GM19372 (cell line): ENCODE measurements at regions not wholly inside any gene's neighbourhood (a gene's known extent, or its start where the extent isn't known, plus 50 kb on each side); places are given as distances from the start of the nearest gene placed in this dataset.
"Not testable (repeated sequence)": the region's sequence is repeated elsewhere in the genome, so short reads cannot be mapped to it uniquely, and the experiment has no call there.

Experiments
- ATAC-seq: cut with Tn5 transposase; IDR thresholded peaks from one replicate; pipeline ENCODE4 v1.9.1; 2021; ENCODE audit warnings: mild to moderate bottlenecking, low read depth, moderate library complexity; ENCODE audit not compliant: unreplicated experiment

GRCh38 chr5:21360754-21361153, 1372.8 kb upstream of the CDH18 start:
- not testable (repeated sequence) for ATAC-seq

GRCh38 chr5:21341948-21342261, 1353.9 kb upstream of the CDH18 start:
- not testable (repeated sequence) for ATAC-seq

GRCh38 chr5:21341203-21341947, 1353.4 kb upstream of the CDH18 start:
- not testable (repeated sequence) for ATAC-seq

GRCh38 chr5:21340233-21340632, 1352.2 kb upstream of the CDH18 start:
- not testable (repeated sequence) for ATAC-seq

GRCh38 chr5:21336478-21336877, 1348.5 kb upstream of the CDH18 start:
- ATAC-seq: not testable (repeated sequence)

GRCh38 chr5:21315376-21315775, 1327.4 kb upstream of the CDH18 start:
- ATAC-seq: not testable (repeated sequence)

GRCh38 chr5:21301205-21301604, 1313.2 kb upstream of the CDH18 start:
- not testable (repeated sequence) for ATAC-seq

- ATAC-seq: not testable (repeated sequence)
Observed at GRCh38 chr5:21274361-21274760, 1286.4 kb upstream of the CDH18 start.

GRCh38 chr5:21263361-21263760, 1275.4 kb upstream of the CDH18 start:
- no peak for ATAC-seq

- ATAC-seq: no peak
Observed at GRCh38 chr5:21254161-21254560, 1266.2 kb upstream of the CDH18 start.

GRCh38 chr5:21244982-21245381, 1257.0 kb upstream of the CDH18 start:
- no peak for ATAC-seq

- ATAC-seq: no peak
Observed at GRCh38 chr5:21238786-21239185, 1250.8 kb upstream of the CDH18 start.

- no peak for ATAC-seq
Observed at GRCh38 chr5:21237461-21237860, 1249.5 kb upstream of the CDH18 start.

GRCh38 chr5:21236971-21237427, 1249.0 kb upstream of the CDH18 start:
- no peak for ATAC-seq

GRCh38 chr5:21236104-21236503, 1248.1 kb upstream of the CDH18 start:
- ATAC-seq: no peak

- no peak for ATAC-seq
Observed at GRCh38 chr5:21225223-21226064, 1237.4 kb upstream of the CDH18 start.

GRCh38 chr5:21221616-21222015, 1233.6 kb upstream of the CDH18 start:
- ATAC-seq: no peak

GRCh38 chr5:21219966-21220365, 1232.0 kb upstream of the CDH18 start:
- no peak for ATAC-seq

GRCh38 chr5:21219251-21219650, 1231.3 kb upstream of the CDH18 start:
- ATAC-seq: no peak

- no peak for ATAC-seq
Observed at GRCh38 chr5:21212026-21212425, 1224.0 kb upstream of the CDH18 start.

- no peak for ATAC-seq
Observed at GRCh38 chr5:21209409-21209808, 1221.4 kb upstream of the CDH18 start.

- ATAC-seq: no peak
Observed at GRCh38 chr5:21199087-21199486, 1211.1 kb upstream of the CDH18 start.
